ENCODE measurements at regions not wholly inside any gene's neighbourhood (a gene's known extent, or its start where the extent isn't known, plus 50 kb on each side); places are given as distances from the start of the nearest gene placed in this dataset.

DNA sequence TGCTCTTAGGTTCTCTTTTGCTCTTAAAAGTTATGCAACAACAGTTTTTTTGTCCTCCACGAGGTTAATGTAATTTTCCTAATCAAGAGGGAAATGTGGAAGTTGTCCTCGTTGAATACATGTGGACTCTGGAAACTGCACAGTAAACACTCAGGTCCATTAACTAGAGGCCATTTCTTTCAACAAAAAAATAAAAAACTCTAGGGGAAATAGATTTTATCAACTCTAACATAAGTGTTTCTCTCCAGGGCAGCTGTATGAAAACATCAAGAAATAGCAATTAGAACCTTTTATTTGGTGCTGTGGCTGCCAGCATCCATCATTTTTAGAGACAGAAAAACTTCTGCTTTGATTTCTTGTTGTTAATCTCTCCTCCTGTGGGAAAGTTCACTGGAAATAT, 288.6 kb downstream of the ICE1 start:
- no peak for TF ChIP-seq EZH2 (IDR thresholded peaks at IDR 0.05; ENCODE audit: low read length)
- TF ChIP-seq, protein P1, sequence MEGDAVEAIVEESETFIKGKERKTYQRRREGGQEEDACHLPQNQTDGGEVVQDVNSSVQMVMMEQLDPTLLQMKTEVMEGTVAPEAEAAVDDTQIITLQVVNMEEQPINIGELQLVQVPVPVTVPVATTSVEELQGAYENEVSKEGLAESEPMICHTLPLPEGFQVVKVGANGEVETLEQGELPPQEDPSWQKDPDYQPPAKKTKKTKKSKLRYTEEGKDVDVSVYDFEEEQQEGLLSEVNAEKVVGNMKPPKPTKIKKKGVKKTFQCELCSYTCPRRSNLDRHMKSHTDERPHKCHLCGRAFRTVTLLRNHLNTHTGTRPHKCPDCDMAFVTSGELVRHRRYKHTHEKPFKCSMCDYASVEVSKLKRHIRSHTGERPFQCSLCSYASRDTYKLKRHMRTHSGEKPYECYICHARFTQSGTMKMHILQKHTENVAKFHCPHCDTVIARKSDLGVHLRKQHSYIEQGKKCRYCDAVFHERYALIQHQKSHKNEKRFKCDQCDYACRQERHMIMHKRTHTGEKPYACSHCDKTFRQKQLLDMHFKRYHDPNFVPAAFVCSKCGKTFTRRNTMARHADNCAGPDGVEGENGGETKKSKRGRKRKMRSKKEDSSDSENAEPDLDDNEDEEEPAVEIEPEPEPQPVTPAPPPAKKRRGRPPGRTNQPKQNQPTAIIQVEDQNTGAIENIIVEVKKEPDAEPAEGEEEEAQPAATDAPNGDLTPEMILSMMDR (optimal IDR thresholded peaks at IDR 0.05 in 1 of 3, IDR thresholded peaks at IDR 0.05 in 1 of 3, conservative IDR thresholded peaks at IDR 0.05 in 1 of 3; ENCODE audit: extremely low read depth in 1 of 3, insufficient read depth in 2 of 3, low read length in 3 of 3) = no peak

All from keratinocyte (primary cell).